ENCODE measurements at regions not wholly inside any gene's neighbourhood (a gene's known extent, or its start where the extent isn't known, plus 50 kb on each side); places are given as distances from the start of the nearest gene placed in this dataset.

DNA sequence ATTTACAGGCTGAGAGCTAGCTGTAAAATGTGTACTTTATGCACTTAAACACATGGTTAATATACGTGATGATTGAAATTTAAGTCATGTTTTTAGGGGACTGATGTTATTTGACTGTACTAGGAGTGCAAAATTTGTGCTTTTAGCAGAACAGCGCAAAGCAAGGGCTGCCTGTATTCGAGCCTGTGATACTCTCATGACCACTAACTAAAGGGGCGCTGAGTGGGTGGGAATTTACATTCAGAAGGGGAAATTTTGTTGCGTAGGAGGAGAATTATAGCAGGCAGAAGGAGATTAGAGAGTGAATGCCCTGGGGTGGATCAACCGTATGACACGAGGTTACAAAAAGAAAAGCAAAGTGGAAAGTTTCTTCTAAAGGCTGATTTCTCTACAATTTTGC is 271.8 kb upstream of the HTR2A start:
- H3K27ac ChIP-seq = no peak overlapping the region
- no peaks in the 10 kb centered on the region for H3K9me3 ChIP-seq (replicated peaks)
- no peak overlapping the region for H3K4me3 ChIP-seq
- no peaks in the 10 kb centered on the region for H3K36me3 ChIP-seq
- no peaks in the 10 kb centered on the region for H3K27me3 ChIP-seq
- DNase-seq = no peak
- H3K4me1 ChIP-seq = no peaks in the 10 kb centered on the region

DNA sequence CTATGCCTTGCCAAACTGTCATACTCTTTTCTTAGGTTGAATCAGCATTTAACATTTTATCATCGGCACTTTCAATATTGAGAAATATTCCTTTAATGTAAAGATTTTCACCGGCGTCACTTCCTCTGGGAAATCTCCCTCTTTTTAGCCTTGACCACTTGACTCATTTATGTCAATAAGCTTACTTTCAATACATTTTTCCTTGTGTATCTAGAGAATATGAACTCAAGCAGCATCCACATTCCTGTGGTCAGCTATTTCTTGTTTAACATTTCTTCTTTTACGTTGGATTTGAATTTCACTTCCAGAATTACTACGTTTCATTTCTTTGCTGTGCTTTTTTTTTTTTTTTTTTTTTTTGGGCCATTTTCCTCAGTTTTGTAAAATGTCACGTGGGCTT is 271.2 kb upstream of the HTR2A start:
- no peak for DNase-seq
- Histone ChIP-seq H3K4me3 (no peak overlapping the region), H3K36me3 (no peaks in the 10 kb centered on the region), H3K4me1 (no peaks in the 10 kb centered on the region), H3K9me3 (replicated peaks) (no peaks in the 10 kb centered on the region), H3K27me3 (no peaks in the 10 kb centered on the region), H3K27ac (no peak overlapping the region)

DNA sequence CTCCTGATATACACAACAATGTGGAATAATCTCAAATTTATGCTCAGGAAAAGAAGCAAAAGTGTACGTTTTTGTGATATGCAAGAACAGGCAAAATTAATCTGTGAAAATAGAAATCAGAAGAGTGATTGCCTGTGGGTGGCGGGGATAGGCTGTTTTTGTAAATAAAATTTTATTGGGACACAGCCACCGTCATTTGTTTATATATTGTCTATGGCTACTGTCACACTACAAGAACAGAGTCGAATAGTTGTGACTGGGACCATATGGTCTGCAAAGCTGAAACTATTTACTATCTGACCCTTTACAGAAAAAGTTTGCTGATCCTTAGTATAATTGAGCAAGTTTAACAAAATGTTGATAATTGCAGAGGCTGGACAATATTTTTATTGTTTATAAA is 269.5 kb upstream of the HTR2A start:
- no peak overlapping the region for H3K4me3 ChIP-seq
- no peaks in the 10 kb centered on the region for H3K36me3 ChIP-seq
- DNase-seq = no peak
- no peak overlapping the region for H3K27ac ChIP-seq
- no peaks in the 10 kb centered on the region for H3K4me1 ChIP-seq
- H3K9me3 ChIP-seq (replicated peaks) = no peaks in the 10 kb centered on the region
- no peaks in the 10 kb centered on the region for H3K27me3 ChIP-seq

DNA sequence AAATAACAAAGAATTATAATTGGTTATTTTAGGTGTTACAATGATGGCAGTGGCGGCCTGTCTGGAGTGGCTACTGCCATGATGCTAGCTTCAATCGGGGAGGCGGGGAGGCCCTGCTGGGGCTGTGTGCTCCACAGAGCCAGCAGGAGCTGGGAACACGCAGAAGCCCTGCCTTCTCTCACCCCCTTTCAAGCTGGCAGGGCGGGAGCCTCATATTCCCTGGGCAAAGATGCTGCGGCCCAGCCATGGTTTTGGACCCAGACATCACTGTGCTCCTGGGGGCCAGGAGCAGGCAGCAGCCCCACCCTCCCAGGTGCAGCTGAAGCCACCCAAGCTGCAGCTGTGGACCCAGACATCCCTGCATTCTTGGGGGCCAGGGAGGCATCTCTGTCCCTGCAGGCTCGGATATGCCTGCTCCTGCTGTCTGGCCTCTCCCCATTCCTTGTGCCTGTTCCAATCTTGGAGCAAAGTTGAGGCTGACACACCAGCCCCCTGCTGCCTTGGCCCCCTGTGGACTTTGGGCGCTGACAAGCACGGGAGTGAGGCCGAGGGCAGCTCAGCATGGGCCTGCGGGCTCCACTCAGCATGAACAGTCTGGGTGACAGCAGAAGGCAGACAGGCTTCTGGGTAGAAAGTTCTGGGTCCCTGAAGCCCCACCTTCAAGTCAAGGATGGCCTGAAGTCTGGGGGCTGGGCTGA is 263.1 kb upstream of the HTR2A start:
- Histone ChIP-seq H3K27ac (no peak overlapping the region), H3K4me1 (no peaks in the 10 kb centered on the region), H3K27me3 (no peaks in the 10 kb centered on the region), H3K4me3 (no peak overlapping the region), H3K9me3 (replicated peaks) (no peaks in the 10 kb centered on the region), H3K36me3 (no peaks in the 10 kb centered on the region)
- no peak for DNase-seq

DNA sequence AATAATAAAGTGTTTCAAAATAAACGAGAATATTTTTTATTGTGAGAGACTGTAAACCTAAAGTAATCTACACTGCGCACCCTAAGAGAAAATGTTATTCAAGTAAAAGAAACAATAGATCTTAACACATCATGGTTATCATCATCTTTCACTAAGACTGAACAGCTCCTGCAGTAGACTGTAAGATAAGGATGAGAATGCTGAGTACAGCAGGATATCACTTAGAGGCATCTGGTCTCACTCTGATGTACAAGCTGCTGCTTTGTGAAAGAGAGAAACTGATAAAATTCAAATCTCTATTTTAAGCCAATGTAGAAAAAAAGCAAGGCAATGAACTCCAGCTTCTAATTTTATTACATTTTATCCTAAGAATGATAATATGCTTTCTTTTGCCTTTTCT is 261.7 kb upstream of the HTR2A start:
- Histone ChIP-seq H3K9me3 (replicated peaks) (no peaks in the 10 kb centered on the region), H3K4me3 (no peak overlapping the region), H3K36me3 (no peaks in the 10 kb centered on the region), H3K27ac (no peak overlapping the region), H3K4me1 (no peaks in the 10 kb centered on the region), H3K27me3 (no peaks in the 10 kb centered on the region)
- no peak for DNase-seq

DNA sequence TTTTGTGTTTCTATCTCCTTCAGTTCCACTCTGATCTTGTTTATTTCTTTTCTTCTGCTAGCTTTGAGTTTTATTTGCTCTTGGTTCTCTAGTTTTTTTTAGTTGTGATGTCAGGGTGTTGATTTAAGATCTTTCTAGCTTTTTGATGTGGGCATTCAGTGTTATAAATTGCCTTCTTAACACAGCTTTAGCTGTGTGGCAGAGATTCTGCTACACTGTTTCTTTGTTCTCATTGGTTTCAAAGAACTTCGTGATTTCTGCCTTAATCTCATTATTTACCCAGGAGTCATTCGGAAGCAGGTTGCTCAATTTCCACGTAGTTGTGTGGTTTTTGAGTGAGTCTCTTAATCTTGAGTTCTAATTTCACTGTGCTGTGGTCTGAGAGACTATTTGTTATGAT is 251.7 kb upstream of the HTR2A start:
- no peaks in the 10 kb centered on the region for H3K4me1 ChIP-seq
- DNase-seq = no peak
- H3K9me3 ChIP-seq (replicated peaks) = no peaks in the 10 kb centered on the region
- H3K27me3 ChIP-seq = no peaks in the 10 kb centered on the region
- no peaks in the 10 kb centered on the region for H3K36me3 ChIP-seq
- H3K27ac ChIP-seq = no peak overlapping the region
- H3K4me3 ChIP-seq = no peak overlapping the region

DNA sequence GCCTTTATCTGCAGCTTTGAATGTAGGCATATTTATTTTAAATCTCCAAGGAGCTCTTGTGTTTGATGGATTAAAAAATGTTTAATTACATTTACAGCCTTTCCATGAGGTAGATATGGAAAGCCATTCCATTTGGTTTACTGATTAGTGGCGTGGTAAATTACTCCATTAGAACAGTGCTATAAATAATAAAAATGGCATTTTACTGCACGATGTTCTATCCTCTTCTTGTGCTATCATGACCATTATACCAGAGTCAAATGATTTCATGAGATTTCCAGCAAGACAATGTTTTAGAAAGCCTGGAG is 250.9 kb upstream of the HTR2A start:
- H3K4me1 ChIP-seq = no peaks in the 10 kb centered on the region
- H3K36me3 ChIP-seq = no peaks in the 10 kb centered on the region

DNA sequence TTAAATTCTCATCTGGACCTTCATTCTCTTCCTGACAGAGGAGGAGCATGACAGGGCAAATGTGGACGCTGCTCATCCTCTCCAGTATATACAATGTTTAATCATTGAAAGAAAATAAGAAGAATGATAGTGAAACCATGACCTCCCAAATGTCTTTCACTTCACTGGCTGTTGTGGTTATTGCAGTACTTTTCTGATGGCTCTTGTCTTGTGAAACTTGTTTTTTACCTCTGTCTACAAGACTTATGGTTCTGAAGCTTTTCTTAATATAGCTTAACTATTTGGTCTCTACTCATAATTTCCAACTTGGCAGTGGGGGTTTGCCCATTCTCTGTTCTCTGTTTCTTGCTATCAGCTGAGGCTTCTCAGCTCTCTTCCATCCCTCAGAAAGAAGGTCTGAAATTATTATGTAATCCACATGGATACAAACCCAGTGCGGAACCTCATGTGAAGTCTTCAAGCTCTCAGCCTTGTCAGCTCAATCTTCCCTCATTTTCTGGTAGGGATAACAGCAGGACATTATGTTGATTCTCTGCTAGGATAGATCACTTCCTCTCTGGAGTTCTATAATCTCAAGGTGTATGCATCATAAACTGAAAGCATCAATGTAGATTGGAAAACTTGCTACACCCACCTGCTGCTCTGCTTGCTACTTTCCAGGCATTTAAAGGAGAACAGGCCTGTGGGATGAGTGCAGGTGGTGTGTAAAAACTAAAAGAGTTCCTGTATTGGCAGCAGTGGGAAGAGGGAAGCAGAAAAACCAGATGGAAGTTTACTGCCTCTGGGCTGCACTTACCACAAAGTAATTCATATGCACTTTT is 250.3 kb upstream of the HTR2A start:
- no peaks in the 10 kb centered on the region for H3K36me3 ChIP-seq
- H3K4me1 ChIP-seq = no peaks in the 10 kb centered on the region
- H3K4me3 ChIP-seq = no peak overlapping the region
- H3K9me3 ChIP-seq (replicated peaks) = no peaks in the 10 kb centered on the region
- no peaks in the 10 kb centered on the region for H3K27me3 ChIP-seq
- H3K27ac ChIP-seq = no peak overlapping the region
- no peak for DNase-seq

More for the DNA sequence above, 250.9 kb upstream of the HTR2A start:
- Histone ChIP-seq H3K9me3 (replicated peaks) (no peaks in the 10 kb centered on the region), H3K4me3 (no peak overlapping the region), H3K27me3 (no peaks in the 10 kb centered on the region), H3K27ac (no peak overlapping the region)
- DNase-seq = no peak

DNA sequence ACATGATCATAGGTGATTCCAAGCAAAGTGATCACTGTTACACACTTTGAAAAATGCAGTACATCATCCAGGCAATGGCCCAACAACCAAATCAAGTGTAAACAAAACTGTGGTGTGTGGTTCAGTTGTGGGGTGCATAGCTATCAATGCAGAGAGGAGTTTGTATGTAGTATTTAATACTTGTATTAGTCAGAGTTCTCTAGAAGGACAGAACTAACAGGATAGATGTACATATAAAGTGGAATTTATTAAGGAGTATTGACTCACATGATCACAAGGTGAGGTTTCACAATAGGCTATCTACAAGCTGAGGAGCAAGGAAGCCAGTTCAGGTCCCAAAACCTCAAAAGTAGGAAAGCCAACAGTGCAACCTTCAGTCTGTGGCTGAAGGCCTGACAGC is 249.3 kb upstream of the HTR2A start:
- H3K4me3 ChIP-seq = no peak overlapping the region
- no peaks in the 10 kb centered on the region for H3K27me3 ChIP-seq
- no peak overlapping the region for H3K27ac ChIP-seq
- H3K9me3 ChIP-seq (replicated peaks) = no peaks in the 10 kb centered on the region
- no peaks in the 10 kb centered on the region for H3K4me1 ChIP-seq
- no peaks in the 10 kb centered on the region for H3K36me3 ChIP-seq
- no peak for DNase-seq

DNA sequence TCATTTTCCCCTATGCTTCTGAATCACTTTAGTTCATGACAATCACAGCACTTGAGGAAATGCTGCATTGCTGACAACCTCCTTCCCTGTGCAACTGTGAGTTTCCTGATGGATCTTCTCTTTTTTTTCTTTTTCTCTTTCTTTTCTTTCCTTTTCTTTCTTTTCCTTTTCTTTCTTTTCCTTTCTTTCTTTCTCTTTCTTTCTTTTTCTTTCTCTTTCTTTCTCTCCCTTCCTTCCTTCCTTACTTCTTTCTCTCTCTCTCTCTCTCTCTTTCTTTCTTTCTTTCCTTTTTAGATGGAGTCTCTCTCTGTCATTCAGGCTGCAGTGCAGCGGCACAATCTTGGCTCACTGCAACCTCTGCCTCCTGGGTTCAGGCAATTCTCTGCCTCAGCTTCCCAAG is 247.9 kb upstream of the HTR2A start:
- H3K9me3 ChIP-seq (replicated peaks) = no peaks in the 10 kb centered on the region
- H3K4me3 ChIP-seq = no peak overlapping the region
- no peaks in the 10 kb centered on the region for H3K27me3 ChIP-seq
- no peaks in the 10 kb centered on the region for H3K4me1 ChIP-seq
- no peak overlapping the region for H3K27ac ChIP-seq
- DNase-seq = no peak
- H3K36me3 ChIP-seq = no peaks in the 10 kb centered on the region

DNA sequence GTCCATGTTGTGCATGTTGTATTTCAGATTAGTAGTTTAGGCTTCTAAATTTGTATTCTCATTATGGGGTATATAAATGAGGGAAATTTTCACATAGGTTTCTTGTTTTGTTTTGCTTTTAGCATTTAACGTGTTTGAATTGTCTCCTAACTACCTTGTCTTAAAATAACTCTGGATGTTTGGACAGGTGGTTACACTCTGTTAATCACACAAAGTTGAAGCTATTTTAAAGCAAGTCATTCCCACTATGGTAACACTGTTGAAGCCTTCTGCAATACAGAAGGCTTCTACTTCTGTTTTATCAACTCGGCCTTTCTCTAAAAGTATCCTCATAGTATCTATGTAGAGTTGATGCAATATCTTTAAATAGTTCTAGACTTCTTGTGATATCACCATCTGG is 245.3 kb upstream of the HTR2A start:
- Histone ChIP-seq H3K36me3 (no peaks in the 10 kb centered on the region), H3K27ac (no peak overlapping the region), H3K4me3 (no peak overlapping the region), H3K27me3 (no peaks in the 10 kb centered on the region), H3K4me1 (no peaks in the 10 kb centered on the region), H3K9me3 (replicated peaks) (no peaks in the 10 kb centered on the region)
- no peak for DNase-seq

DNA sequence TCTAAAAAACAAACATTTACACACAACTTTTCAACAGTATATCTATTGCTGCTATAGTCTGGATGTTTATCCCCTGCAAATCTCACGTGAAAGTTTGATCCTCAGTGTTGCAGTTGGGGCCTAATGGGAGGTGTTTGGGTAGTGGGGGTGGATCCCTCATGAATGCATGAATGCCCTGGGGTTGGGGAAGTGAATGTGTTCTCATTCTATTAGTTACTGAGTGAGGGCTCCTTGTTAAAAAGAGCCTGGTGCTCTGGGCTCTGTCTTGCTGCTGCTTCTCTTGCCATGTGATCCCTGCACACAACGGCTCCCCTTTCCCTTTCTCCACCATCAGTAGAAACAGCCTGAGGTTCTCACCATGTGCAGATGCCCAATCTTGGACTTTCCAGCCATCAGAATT is 242.7 kb upstream of the HTR2A start:
- no peak for DNase-seq
- no peaks in the 10 kb centered on the region for H3K36me3 ChIP-seq
- H3K27me3 ChIP-seq = no peaks in the 10 kb centered on the region
- H3K4me3 ChIP-seq = no peak overlapping the region
- no peaks in the 10 kb centered on the region for H3K9me3 ChIP-seq (replicated peaks)
- H3K27ac ChIP-seq = no peak overlapping the region
- no peaks in the 10 kb centered on the region for H3K4me1 ChIP-seq

DNA sequence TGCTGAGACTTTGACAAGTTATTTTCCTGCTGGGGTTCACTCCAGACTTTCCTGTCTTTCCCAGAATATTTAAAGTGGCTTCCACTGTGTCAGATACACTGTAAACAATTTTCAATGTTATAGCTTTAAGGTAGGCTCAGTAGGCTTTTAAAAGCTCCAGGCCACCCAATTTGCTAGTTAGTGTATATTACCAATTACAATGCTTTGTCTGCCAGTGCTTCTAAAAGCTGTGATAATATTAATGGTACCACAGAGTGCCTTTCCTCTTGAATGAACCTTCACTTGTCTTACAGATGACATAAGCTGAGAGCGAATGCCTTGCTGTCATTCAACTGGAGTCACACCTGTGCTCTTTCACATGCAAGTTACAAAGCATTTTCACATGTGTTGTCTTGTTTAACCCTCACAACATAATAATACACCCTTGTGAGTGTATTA is 239.7 kb upstream of the HTR2A start:
- no peaks in the 10 kb centered on the region for H3K4me1 ChIP-seq
- DNase-seq = no peak
- H3K36me3 ChIP-seq = no peaks in the 10 kb centered on the region
- no peak overlapping the region for H3K4me3 ChIP-seq
- H3K27me3 ChIP-seq = no peaks in the 10 kb centered on the region
- no peaks in the 10 kb centered on the region for H3K9me3 ChIP-seq (replicated peaks)
- no peak overlapping the region for H3K27ac ChIP-seq

DNA sequence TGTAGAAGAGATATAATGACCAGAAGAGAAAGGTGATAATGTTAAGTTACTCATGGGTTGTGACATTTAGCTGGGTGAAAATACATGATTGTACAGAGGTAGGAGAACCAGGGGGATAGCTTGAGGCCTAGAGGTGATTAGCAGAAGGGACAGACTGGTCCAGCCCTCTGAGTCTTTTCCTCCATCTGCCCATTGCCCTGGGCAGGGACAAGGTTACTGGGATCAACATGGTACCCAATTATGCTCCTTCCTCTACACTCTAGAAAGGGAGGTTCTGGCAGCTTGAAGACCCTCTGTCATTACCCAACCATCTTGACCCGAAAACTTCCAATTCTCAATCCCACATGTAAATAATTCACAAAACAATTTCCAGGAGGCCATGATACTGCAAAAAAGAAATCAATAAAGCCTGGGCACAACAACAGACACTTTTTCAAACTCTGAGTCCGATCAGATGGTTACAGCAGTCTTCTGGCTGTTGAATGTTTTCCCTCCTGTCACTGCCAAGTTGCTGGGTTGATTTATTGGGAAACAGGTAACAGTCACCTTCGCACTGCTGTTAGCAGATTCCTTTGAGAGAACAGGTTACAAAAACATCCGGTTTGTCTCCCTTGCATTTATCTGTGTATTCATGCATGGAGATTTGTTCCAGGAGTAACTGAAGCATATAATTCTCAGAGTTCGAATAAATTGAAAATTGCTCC is 239.1 kb upstream of the HTR2A start:
- no peak overlapping the region for H3K4me3 ChIP-seq
- DNase-seq = no peak

DNA sequence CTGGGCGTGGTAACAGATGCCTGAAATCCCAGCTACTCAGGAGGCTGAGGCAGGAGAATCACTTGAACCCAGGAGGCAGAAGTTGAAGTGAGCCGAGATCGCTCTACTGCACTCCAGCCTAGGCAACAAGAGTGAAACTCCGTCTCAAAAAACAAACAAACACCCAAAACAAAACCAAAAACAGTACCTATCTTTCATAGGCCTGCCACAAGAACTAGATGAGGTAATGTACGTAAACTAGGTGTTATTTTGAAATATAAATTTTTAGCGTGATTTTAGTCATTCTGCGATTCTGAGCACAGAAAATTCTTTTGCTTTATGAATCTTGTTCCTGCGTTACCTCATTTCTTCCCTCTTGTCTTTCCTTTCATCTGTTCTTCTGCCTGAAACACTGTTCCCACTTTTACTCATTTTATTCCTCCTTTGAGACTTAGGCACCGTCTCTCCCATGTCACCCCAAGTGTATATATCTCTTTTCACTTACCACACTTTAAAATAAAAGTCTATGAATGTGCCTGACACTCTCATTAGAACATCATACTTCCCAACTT is 238.2 kb upstream of the HTR2A start:
- H3K4me1 ChIP-seq = no peaks in the 10 kb centered on the region
- H3K27me3 ChIP-seq = no peaks in the 10 kb centered on the region
- H3K36me3 ChIP-seq = no peaks in the 10 kb centered on the region
- H3K4me3 ChIP-seq = no peak overlapping the region
- no peak overlapping the region for H3K27ac ChIP-seq
- H3K9me3 ChIP-seq (replicated peaks) = no peaks in the 10 kb centered on the region
- DNase-seq = no peak

More for the DNA sequence above, 239.1 kb upstream of the HTR2A start:
- Histone ChIP-seq H3K27me3 (no peaks in the 10 kb centered on the region), H3K4me1 (no peaks in the 10 kb centered on the region), H3K9me3 (replicated peaks) (no peaks in the 10 kb centered on the region), H3K36me3 (no peaks in the 10 kb centered on the region), H3K27ac (no peak overlapping the region)
